GM18861 (cell line): ENCODE measurements at regions not wholly inside any gene's neighbourhood (a gene's known extent, or its start where the extent isn't known, plus 50 kb on each side); places are given as distances from the start of the nearest gene placed in this dataset.

ENCODE experiments used
- ATAC-seq: cut with Tn5 transposase; IDR thresholded peaks from one replicate; pipeline ENCODE4 v1.9.1; 2021; ENCODE audit not compliant: unreplicated experiment

GRCh38 chr18:43635397-43635796 lies 358.1 kb upstream of the SYT4 start:
- ATAC-seq = no peak

- no peak for ATAC-seq
These were observed 365.5 kb upstream of the SYT4 start for GRCh38 chr18:43642727-43643330.

GRCh38 chr18:43648002-43648401 lies 370.7 kb upstream of the SYT4 start:
- no peak for ATAC-seq

- ATAC-seq = no peak
These were observed 372.5 kb upstream of the SYT4 start for GRCh38 chr18:43649649-43650357.

GRCh38 chr18:43650426-43650825 lies 373.1 kb upstream of the SYT4 start:
- ATAC-seq = no peak

- ATAC-seq = no peak
These were observed 373.8 kb upstream of the SYT4 start for GRCh38 chr18:43651057-43651456.

- no peak for ATAC-seq
These were observed 379.3 kb upstream of the SYT4 start for GRCh38 chr18:43656547-43656946.

GRCh38 chr18:43661570-43661969 lies 384.3 kb upstream of the SYT4 start:
- ATAC-seq = peak; percentile 74

GRCh38 chr18:43662657-43663056 lies 385.4 kb upstream of the SYT4 start:
- no peak for ATAC-seq

GRCh38 chr18:43663159-43663558 lies 385.9 kb upstream of the SYT4 start:
- ATAC-seq = no peak

GRCh38 chr18:43664487-43665008 lies 387.3 kb upstream of the SYT4 start:
- ATAC-seq = no peak

GRCh38 chr18:43665105-43665788 lies 388.0 kb upstream of the SYT4 start:
- no peak for ATAC-seq

- ATAC-seq = no peak
These were observed 391.6 kb upstream of the SYT4 start for GRCh38 chr18:43668866-43669265.

GRCh38 chr18:43671431-43671830 lies 394.1 kb upstream of the SYT4 start:
- ATAC-seq = no peak

GRCh38 chr18:43680096-43680495 lies 402.8 kb upstream of the SYT4 start:
- no peak for ATAC-seq

- ATAC-seq = no peak
These were observed 404.4 kb upstream of the SYT4 start for GRCh38 chr18:43681661-43682060.

GRCh38 chr18:43682196-43682595 lies 404.9 kb upstream of the SYT4 start:
- ATAC-seq = no peak

- no peak for ATAC-seq
These were observed 409.4 kb upstream of the SYT4 start for GRCh38 chr18:43686709-43687108.

GRCh38 chr18:43692099-43692690 lies 414.9 kb upstream of the SYT4 start:
- no peak for ATAC-seq

GRCh38 chr18:43702399-43702798 lies 425.1 kb upstream of the SYT4 start:
- ATAC-seq = no peak

- no peak for ATAC-seq
These were observed 425.8 kb upstream of the SYT4 start for GRCh38 chr18:43703050-43703449.

- no peak for ATAC-seq
These were observed 428.6 kb upstream of the SYT4 start for GRCh38 chr18:43705850-43706249.
